ENCODE measurements at regions not wholly inside any gene's neighbourhood (a gene's known extent, or its start where the extent isn't known, plus 50 kb on each side); places are given as distances from the start of the nearest gene placed in this dataset.
"Not testable (repeated sequence)": the region's sequence is repeated elsewhere in the genome, so short reads cannot be mapped to it uniquely, and the experiment has no call there.

DNA sequence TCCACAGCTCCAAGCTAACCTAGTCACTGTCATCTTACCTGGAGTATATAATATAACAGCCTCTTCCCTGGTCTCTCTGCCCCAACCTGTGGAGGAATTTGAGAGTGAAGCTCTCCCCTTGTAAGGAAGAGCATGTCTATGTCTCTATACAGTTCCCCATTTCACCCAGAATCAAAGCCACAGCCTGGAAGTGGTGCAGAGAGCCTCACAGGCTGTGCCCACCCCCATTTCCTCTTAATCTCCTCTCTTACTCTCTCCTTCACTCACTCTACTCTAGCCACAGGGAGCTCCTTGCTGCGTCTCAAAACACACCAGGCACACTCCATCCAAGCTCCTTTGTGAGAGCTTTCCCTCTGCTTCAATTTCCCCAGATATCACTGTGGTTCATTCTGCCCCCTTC is 302.5 kb upstream of the ISX start:
- no peak for DNase-seq

DNA sequence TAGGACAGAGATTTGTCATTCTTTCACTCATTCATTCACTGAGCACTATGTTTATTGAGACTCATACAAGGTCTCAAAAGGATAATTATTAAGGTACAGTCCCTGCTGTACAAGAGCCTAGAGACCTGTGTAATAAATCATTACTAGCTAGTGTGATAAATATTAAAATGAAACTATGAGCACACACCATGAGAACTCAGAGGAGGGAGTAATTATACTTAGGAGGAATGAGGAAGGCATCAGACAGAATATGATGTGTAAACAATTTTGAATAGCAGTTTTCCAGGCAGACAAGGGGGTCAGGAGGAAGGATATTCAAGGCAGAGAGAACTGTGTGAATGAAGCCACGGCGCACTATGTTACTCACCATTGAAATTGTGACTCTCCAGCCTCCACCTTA is 300.8 kb upstream of the ISX start:
- no peak for DNase-seq

GRCh38 chr22:34769361-34769760 is 296.6 kb upstream of the ISX start:
- no peak for DNase-seq

DNA sequence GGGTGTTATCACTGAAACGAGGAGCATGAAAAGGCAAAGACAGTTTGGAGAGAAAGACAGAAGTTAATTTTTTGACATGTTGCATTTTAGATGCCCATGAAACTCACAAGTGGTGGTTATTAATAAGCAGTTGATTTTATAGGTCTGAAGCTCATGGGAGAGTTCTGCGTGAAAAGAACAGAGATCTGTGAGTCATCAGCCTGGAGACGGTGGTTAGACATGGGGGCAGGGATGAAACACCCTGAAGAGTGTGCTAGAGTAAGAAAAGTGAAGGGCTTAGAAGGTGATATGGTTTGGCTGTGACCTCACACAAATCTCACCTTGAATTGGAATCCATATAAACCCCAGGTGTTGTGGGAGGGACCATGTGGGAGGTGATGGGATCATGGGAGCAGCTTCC is 289.1 kb upstream of the ISX start:
- DNase-seq: no peak

GRCh38 chr22:34781681-34782080 is 284.3 kb upstream of the ISX start:
- DNase-seq: no peak

GRCh38 chr22:34783436-34783835 is 282.5 kb upstream of the ISX start:
- peak; percentile 35 for DNase-seq

- no peak for DNase-seq
These were observed 281.9 kb upstream of the ISX start for GRCh38 chr22:34784056-34784455.

- no peak for DNase-seq
These were observed 268.1 kb upstream of the ISX start for GRCh38 chr22:34797826-34798225.

DNA sequence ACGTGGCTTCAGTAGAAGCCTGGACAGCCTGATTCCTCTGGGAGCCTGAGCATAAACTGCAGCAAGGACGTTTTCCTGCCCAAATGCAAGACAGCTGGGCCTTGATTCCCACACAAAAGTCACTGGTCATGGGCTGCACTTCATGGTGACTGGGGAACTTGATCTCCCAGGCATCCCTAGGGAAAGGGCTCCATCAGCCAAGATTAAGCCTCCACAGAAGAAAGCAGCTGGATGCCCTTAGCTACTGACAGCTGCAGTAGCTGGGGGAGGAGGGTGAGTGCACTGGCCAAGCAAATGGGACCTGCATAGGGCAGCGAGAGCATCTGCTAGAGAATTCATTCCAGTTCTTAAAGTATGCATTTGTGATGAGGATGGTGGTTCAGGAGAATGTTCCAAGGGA is 267.4 kb upstream of the ISX start:
- peak; percentile 74 for DNase-seq

- peak; percentile 87 for DNase-seq
These were observed 265.5 kb upstream of the ISX start for GRCh38 chr22:34800260-34800980.

DNA sequence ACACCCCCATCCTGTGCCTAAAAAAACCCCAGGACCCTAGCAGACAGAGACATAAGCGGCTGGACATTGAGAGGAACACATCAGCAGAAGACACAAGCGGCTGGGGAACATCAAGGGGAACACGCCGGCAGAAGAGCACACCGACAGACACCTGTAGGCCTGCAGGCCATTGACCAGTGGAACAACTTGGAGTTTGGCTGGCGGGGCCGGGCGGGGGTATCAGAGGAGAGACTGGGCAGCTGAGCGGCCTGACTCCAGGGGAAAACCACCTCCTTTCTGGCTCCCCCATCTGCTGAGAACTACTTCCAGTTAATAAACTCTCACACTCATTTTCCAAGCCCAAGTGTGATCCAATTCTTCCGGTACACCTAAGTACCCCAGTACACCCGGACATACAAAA is 264.7 kb upstream of the ISX start:
- DNase-seq: no peak

DNA sequence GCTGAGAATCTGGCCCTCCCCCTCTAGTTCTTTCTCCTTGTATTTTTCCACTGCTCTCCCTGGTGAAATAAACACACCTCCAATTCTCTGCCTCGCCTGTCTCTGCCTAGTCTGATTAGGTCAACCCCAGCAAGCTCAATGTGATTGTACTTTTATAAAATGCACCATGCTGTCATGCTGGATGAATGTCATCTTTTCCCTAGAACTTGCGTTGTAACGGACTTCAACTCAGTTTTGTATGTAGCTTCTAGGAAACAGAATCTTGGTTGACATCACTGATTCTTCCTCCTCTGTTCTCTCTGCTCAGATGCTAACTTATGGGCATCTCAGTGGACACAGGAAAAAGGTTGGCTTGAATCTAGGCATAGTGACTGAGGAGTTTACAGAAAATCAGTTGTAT is 261.9 kb upstream of the ISX start:
- DNase-seq: no peak

GRCh38 chr22:34804604-34805003 is 261.4 kb upstream of the ISX start:
- DNase-seq: no peak

DNA sequence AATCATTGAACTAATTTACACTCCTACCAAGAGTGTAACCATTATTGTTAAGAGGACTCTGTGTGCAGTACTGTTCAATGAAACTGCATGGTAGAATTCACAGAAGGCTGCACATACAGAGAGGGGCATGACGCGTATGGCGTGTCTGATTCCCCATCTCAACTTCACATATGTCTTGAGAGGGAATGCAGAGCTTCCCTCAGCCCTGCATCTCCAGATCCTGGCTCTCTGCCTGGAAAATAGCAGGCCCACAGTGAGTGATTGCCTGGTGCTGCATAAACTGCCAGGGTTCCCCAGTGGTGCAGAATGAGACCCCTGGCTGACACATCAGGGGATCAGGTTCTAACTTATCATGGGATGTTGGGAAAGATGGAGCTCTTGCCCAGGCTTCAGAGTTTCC is 260.2 kb upstream of the ISX start:
- DNase-seq: no peak

DNA sequence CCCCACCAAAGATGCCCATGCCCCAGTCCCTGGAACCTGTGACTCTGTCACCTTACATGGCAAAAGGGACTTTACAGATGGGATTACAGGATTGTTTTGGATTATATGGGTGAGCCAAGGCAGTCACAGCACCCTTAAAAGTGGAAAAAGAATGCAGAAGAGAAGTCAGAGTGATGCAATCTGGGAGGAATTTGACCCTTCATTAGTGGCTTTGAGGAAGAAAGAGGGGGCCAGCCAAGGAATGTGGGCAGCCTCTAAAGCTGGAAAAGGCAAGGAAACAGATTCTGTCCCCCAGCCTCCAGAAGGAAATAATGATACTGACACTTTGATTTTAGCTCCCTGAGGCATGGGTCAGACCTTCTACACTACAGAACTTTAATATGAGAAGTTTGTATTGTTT is 257.3 kb upstream of the ISX start:
- DNase-seq: no peak

DNA sequence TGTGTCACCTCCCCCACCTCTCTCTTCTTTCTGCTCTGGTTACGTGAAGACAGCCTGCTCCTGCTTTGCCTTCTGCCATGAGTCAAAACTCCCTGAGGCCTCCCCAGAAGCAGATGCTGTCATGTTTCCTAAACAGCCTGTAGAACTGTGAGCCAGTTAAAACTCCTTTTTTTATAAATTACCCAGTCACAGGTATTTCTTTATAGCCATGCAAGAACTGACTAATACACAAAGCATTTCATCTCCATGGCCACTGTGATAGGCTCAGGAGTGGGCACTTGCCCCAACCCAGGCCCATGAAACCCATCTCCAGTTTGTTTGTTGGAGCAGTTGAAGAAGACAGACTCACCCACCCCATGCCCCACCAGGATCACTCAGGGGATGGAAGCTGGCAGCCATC is 253.3 kb upstream of the ISX start:
- DNase-seq: no peak

DNA sequence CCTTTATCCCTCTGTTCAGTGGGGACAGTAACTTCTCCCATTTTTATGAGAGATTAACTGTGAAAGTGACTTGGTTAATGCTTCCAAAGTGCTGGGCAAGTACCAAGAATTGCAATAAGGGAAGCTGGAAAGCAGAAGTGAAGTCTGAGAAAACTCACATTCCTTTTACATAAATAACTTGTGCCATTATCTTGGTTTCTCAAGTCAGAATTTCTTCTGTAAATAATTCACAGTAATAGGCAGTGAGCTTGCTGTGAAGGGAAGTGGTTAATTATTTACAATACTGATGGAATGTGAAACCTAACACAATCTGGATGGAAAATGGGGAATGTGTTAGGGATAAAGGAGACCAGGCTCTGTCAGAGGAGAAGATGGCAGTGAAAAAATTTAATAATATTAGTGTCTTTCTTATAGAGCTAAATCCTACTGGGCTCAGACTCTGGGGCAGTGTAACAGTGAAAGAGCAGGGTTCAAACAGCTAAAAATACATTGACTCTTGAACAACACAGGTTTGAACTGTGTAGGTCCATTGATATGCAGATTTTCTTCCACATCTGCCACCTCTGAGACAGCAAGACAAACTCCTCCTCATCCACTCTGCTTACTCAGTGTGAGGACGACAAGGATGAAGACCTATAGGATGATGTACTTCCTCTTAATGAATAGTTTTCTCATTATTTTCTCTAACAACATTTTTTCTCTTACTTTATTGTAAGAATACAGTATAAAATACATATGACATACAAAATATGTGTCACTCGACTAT is 251.5 kb upstream of the ISX start:
- no peak for DNase-seq

DNA sequence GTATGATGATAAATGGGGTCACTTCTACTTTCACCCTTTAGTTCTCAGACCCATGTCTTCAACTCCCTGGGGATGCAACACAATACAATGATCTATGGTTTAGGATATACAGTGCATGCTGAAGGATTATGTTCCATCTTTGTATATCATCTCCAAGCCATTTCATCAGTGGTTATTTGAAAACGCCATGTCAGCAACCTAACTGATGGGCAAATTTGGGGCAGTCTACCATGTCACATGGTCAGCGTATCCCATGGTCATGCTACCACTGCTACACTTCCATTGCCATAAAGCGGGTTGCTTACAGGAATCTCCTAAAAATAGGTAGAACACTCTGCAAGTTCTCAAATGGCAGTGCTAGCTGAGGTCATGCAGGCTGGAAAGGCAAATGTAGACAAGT is 236.5 kb upstream of the ISX start:
- DNase-seq: no peak

- no peak for DNase-seq
These were observed 231.9 kb upstream of the ISX start for GRCh38 chr22:34834059-34834458.

DNA sequence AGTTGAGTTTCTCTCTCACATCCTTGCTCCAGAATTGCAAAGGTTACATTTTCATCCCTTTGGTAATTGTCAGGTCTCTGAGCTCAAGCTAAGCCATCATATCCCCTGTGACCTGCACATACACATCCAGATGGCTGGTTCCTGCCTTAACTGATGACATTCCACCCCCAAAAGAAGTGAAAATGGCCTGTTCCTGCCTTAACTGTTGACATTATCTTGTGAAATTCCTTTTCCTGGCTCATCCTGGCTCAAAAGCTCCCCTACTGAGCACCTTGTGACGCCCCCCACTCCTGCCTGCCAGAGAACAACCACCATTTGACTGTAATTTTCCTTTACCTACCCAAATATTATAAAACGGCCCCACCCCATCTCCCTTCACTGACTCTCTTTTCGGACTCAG is 231.4 kb upstream of the ISX start:
- DNase-seq: not testable (repeated sequence)

DNA sequence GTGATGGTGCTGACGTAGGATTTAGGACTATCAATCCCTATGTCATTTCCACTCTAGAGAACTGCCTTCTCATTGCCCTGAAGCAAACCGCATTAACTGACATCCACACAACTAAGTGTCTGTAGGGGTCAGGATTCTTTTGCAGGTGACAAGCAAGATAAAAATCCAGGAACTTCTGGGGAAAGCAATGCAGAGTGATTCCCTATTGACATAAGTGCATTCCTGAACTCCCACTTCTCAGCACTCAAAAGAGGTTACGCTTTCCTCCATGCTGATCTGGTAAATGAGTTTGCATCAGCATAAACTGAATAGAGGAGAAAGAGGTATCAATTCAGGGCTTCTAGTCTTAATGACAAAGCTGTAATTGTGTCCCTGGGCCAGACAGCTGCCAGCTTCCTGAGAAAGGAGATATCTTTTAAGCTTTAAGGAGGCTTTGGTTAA is 224.6 kb upstream of the ISX start:
- DNase-seq: no peak

DNA sequence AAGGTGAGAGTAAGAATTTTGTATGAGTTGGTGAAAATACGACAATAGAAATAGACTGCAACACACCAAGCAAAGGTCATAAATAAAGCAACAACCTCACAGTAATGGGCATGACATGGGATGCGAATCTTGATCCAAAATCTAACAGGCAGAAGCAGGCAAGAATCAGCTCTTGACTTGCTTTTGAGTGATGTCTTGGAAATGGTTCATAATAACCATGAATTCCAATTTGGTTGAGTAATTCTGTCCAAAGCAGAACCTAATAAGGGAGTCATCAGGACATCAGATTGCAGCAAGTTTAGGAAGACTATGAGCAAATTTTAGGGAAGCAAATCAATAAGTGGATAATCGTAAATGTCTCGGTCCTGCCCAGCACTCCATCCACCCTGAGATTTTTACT is 224.0 kb upstream of the ISX start:
- DNase-seq: no peak

DNA sequence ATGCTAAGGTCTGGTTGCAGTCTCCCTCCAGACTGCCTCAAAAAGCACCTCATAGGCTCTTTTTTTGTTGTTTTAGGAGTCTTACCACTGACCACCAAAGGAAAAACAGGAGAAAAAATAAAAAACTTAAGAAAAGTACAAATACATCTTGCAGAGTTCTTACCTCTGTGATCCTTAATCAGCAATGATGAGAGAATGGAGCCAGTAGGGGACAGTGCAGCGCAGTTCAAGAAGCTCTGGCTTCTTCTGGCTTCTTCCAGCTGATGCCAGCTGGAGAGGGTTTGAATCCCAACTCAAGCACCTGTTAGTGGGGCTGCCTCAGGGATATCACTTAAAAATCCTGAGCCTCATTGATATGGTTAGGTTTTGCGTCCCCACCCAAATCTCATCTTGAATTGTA is 223.3 kb upstream of the ISX start:
- DNase-seq: no peak

DNA sequence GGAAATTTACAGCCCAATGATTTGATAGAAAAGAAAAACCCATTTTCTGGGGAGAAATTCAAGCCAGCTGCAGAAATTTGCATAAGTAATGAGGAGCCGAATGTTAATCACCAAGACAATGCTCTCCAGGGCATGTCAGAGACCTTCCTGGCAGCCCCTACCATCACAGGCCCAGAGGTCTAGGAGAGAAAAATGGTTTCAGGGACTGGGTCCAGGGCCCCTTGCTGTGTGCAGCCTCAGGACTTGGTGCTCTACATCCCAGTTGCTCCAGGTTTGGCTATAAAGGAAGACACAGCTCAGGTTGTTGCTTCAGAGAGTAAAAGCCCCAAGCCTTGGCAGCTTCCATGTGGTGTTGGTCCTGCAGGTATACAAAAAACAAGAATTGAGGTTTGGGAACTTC is 222.2 kb upstream of the ISX start:
- not testable (repeated sequence) for DNase-seq

DNA sequence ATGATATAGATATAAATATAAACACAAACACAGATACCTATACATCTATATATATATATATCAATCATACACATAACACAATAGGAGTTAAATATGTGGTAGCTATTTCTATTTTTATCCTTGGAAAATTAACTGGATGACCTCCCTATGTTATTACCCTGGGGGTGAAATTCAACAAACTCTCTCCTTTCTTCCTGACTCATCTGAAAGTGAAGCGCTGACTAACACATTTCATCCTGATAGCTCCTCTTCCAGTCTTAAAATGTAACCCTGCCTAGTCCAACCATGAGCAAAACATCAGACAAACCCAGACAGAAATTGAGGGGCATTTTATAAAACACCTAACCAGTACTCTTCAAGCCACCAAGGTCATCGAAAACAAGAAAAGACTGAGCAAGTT is 220.6 kb upstream of the ISX start:
- no peak for DNase-seq

Data from left hindlimb (tissue), 1 donor.